GM19455 (cell line): ENCODE measurements at regions not wholly inside any gene's neighbourhood (a gene's known extent, or its start where the extent isn't known, plus 50 kb on each side); places are given as distances from the start of the nearest gene placed in this dataset.

ENCODE experiments used
- ATAC-seq: cut with Tn5 transposase; IDR thresholded peaks from one replicate; pipeline ENCODE4 v1.9.1; 2021; ENCODE audit not compliant: unreplicated experiment

- ATAC-seq = no peak
Measured at GRCh38 chr4:181528570-181529184, 714.5 kb upstream of the TENM3 start.

GRCh38 chr4:181529537-181529936 lies 713.7 kb upstream of the TENM3 start:
- no peak for ATAC-seq

GRCh38 chr4:181536196-181536746 lies 706.9 kb upstream of the TENM3 start:
- no peak for ATAC-seq

GRCh38 chr4:181536811-181537434 lies 706.3 kb upstream of the TENM3 start:
- ATAC-seq = no peak

GRCh38 chr4:181538431-181538830 lies 704.8 kb upstream of the TENM3 start:
- ATAC-seq = no peak

GRCh38 chr4:181541396-181541795 lies 701.8 kb upstream of the TENM3 start:
- ATAC-seq = no peak

- ATAC-seq = no peak
Measured at GRCh38 chr4:181548873-181549575, 694.2 kb upstream of the TENM3 start.

- ATAC-seq = no peak
Measured at GRCh38 chr4:181549576-181550188, 693.5 kb upstream of the TENM3 start.

GRCh38 chr4:181550381-181550780 lies 692.8 kb upstream of the TENM3 start:
- no peak for ATAC-seq

- no peak for ATAC-seq
Measured at GRCh38 chr4:181559637-181560036, 683.6 kb upstream of the TENM3 start.

GRCh38 chr4:181562399-181562798 lies 680.8 kb upstream of the TENM3 start:
- no peak for ATAC-seq

- ATAC-seq = no peak
Measured at GRCh38 chr4:181564625-181565024, 678.6 kb upstream of the TENM3 start.

GRCh38 chr4:181566490-181566889 lies 676.7 kb upstream of the TENM3 start:
- no peak for ATAC-seq

- no peak for ATAC-seq
Measured at GRCh38 chr4:181569553-181569952, 673.6 kb upstream of the TENM3 start.

GRCh38 chr4:181578911-181579310 lies 664.3 kb upstream of the TENM3 start:
- ATAC-seq = no peak

GRCh38 chr4:181579486-181579885 lies 663.7 kb upstream of the TENM3 start:
- ATAC-seq = no peak

GRCh38 chr4:181581983-181582382 lies 661.2 kb upstream of the TENM3 start:
- ATAC-seq = no peak

GRCh38 chr4:181582595-181582994 lies 660.6 kb upstream of the TENM3 start:
- ATAC-seq = no peak

GRCh38 chr4:181588733-181589302 lies 654.4 kb upstream of the TENM3 start:
- ATAC-seq = no peak

GRCh38 chr4:181592221-181592745 lies 650.9 kb upstream of the TENM3 start:
- no peak for ATAC-seq

GRCh38 chr4:181593703-181594102 lies 649.5 kb upstream of the TENM3 start:
- no peak for ATAC-seq
